ENCODE measurements at regions not wholly inside any gene's neighbourhood (a gene's known extent, or its start where the extent isn't known, plus 50 kb on each side); places are given as distances from the start of the nearest gene placed in this dataset.

GRCh38 chr12:24175929-24176328 is 226.5 kb upstream of the SOX5 start:
- TF ChIP-seq REST (IDR thresholded peaks at IDR 0.05; ENCODE audit: low read depth) (no peak), MAX (IDR thresholded peaks at IDR 0.05) (no peak), TEAD4 (IDR thresholded peaks at IDR 0.05) (no peak), TCF12 (IDR thresholded peaks at IDR 0.05; ENCODE audit: low read depth) (no peak), EP300 (IDR thresholded peaks at IDR 0.05; ENCODE audit: borderline replicate concordance) (no peak), RAD21 (IDR thresholded peaks at IDR 0.05; ENCODE audit: low read depth) (no peak), NFIC (IDR thresholded peaks at IDR 0.05) (no peak), YY1 (IDR thresholded peaks at IDR 0.05; ENCODE audit: low read depth) (no peak), CREB1 (IDR thresholded peaks at IDR 0.05; ENCODE audit: low read depth) (no peak), FOXM1 (IDR thresholded peaks at IDR 0.05; ENCODE audit: borderline replicate concordance, low read depth) (no peak), ZBTB7A (IDR thresholded peaks at IDR 0.05; ENCODE audit: low read depth) (no peak), TAF1 (IDR thresholded peaks at IDR 0.05; ENCODE audit: low read depth) (no peak)

Data from Ishikawa (cell line).